Islet precursor cell (in vitro differentiated cells): ENCODE measurements at regions not wholly inside any gene's neighbourhood (a gene's known extent, or its start where the extent isn't known, plus 50 kb on each side); places are given as distances from the start of the nearest gene placed in this dataset.
"Not testable (repeated sequence)": the region's sequence is repeated elsewhere in the genome, so short reads cannot be mapped to it uniquely, and the experiment has no call there.

Experiments
- DNase-seq: peaks from one replicate; pipeline ENCODE4 v3.0.0-alpha.2; 2018

- no peak for DNase-seq
These were observed 318.1 kb downstream of the HHIPL2 start for GRCh38 chr1:222229672-222230312.

- no peak for DNase-seq
These were observed 322.6 kb downstream of the HHIPL2 start for GRCh38 chr1:222225316-222225691.

- DNase-seq: no peak
These were observed 323.1 kb downstream of the HHIPL2 start for GRCh38 chr1:222224636-222225315.

DNA sequence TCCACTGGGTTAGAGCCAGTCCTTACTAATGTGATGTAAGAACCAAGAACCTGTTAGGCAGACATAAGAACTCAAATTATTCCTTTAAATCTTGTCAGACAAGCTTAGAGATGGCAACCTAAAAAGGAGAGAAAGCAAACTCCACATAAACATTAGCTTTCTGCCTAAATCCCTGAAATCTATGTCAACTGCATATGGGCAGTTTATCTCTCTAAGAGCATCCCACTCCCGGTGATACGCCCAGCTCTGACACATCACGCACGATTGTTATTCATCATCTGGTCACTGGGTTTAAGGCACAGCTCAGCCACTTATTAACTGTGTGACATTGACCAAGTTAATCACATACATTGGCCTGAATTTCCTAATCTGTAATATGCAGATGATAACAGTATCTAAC lies 323.7 kb downstream of the HHIPL2 start:
- DNase-seq: no peak

GRCh38 chr1:222223010-222223409 lies 324.9 kb downstream of the HHIPL2 start:
- no peak for DNase-seq

DNA sequence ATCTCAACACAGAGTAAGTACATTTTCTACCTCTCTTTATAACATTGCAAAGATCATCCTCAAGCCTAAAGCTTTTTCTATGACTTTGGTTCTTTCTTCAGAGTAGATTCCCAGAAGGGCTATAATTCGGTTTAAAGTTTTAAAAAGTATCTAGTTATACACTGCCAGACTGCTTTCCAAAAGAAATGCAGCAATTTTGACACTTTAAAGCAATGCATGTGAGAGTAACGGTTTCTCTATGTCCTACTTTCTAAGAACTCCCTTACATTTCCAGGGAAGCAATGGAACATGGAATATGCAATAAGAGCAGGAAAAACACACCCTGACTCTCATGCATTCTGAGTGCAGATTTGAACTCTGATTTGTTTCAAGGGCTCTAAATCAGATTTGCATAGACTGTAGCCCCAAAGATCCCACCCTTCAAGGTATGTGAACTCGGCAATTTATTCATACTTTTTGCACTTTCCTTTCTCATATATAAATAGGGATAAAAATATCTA lies 331.6 kb downstream of the HHIPL2 start:
- no peak for DNase-seq

GRCh38 chr1:222210776-222211175 lies 337.1 kb downstream of the HHIPL2 start:
- DNase-seq: no peak

DNA sequence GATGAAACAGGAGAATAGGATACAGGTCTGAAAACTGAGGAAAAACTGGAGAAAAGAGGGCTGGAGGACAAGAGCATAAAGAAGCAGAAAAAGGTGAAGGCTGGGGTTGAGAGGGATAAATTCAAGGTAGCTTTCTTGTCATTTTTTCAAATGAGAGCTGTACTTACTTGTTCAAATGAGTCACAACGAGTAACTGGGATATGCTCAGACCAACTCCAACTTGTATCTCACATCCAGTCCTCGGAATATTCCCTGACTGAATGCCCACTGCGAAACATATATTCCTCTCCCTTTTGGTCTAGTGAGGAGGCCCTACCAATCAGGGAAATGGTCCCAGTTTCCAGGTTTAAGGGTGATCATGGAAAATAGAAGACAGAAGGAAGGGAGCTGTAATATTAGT lies 343.4 kb downstream of the HHIPL2 start:
- no peak for DNase-seq

GRCh38 chr1:222202831-222203230 lies 345.1 kb downstream of the HHIPL2 start:
- no peak for DNase-seq

- no peak for DNase-seq
These were observed 351.2 kb downstream of the HHIPL2 start for GRCh38 chr1:222196736-222197135.

DNA sequence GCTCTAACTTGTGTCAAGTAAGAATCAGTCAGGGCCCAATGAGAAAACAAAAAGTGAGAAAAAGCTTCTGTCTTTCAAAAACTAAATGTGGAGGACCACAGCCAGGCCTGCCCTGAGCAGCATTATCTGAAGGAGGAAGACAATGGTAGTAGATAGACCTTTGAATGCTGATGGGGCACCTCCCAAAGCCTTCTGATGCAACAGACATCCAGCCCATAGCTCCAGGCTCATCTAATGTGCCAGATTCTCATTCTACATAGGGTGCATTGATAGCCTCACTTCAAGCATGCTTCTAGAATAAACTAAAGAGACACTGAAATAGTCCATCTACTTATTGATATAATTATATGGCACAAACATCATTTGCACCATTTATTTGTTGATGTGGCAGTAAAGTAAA lies 351.6 kb downstream of the HHIPL2 start:
- DNase-seq: no peak

- DNase-seq: no peak
These were observed 352.0 kb downstream of the HHIPL2 start for GRCh38 chr1:222195857-222196256.

- no peak for DNase-seq
These were observed 358.7 kb downstream of the HHIPL2 start for GRCh38 chr1:222189218-222189617.

- no peak for DNase-seq
These were observed 360.2 kb downstream of the HHIPL2 start for GRCh38 chr1:222187566-222188332.

DNA sequence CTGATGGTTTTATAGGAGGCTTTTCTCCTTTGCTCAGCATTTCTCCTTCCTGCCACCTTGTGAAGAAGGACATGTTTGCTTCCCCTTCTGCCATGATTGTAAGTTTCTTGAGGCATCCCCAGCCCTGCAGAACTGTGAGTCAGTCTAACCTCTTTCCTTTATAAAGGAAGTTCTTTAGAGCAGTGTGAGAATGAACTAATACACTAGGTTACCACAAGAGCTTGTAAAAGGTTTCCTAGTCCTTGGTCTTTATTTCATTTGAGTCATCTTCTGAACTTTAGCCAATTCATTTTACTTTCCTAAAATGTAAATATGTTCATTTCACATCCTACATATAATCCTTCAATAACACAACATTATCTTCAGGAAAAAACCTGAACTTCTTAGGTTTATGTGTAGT lies 365.3 kb downstream of the HHIPL2 start:
- no peak for DNase-seq

DNA sequence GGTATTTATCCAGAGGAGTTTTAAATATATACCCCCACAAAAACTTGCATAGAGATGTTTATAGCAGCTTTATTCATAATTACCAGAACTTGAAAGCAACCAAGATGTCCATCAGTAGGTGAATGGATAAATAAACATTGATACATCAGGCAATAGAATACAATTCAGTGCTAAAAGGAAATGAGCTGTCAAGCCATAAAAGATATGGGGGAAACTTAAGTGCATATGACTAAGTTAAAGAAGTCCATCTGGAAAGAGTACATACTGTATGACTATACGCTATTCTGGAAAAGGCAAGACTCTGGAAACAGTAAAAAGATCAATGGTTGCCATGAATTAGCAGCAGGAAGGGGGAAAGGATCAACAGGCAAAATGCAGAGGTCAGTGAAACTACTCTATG lies 366.7 kb downstream of the HHIPL2 start:
- no peak for DNase-seq

DNA sequence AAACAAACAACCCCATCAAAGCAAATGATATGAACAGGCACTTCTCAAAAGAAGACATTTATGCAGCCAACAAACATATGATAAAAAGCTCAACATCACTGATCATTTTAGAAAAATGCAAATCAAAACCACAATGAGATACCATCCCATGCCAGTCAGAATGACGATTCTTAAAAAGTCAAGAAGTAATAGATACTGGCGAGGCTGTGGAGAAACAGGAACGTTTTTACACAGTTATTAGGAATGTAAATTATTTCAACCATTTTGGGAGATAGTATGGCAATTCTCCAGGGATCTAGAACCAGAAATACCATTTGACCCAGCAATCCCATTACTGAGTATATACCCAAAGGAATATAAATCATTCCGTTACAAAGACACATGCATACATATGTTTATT lies 370.4 kb downstream of the HHIPL2 start:
- not testable (repeated sequence) for DNase-seq

GRCh38 chr1:222171005-222171404 lies 376.9 kb downstream of the HHIPL2 start:
- no peak for DNase-seq

GRCh38 chr1:222168621-222169020 lies 379.3 kb downstream of the HHIPL2 start:
- DNase-seq: no peak

- no peak for DNase-seq
These were observed 380.0 kb downstream of the HHIPL2 start for GRCh38 chr1:222167896-222168295.

DNA sequence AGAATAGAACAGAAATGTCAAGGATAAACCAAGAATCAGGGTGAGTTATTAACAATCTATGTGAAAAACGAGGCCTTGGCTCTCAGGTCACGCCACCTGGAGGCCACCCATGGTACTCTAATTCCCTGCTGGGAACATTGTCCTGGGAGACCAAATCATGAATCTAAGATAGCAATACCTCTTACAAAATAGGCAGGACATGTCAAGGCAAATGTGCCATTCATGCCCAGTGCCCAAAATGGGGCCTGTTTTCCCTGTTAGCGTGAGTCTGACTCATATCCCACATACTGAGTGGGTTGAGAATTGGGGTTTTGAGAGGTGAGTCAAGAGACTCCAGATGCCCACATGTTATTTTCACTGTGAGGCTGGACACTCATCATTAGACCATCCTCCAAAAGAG lies 380.8 kb downstream of the HHIPL2 start:
- DNase-seq: peak; percentile 67

GRCh38 chr1:222165629-222166028 lies 382.3 kb downstream of the HHIPL2 start:
- no peak for DNase-seq

DNA sequence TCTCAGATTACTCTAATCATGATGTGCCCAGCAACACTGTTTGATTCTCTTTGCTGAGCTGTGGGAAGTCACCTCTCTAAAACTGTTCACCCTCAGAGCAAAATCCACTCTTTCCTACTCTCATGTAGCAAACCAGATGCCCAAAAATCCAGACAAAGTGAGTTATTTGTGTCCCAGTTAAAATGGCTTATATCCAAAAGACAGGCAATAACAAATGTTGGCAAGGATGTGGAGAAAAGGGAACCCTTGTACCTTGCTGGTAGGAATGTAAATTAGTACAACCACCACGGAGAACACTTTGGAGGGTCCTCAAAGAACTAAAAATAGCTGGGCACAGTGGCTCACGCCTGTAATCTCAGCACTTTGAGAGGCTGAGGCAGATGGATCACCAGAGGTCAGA lies 384.0 kb downstream of the HHIPL2 start:
- no peak for DNase-seq

DNA sequence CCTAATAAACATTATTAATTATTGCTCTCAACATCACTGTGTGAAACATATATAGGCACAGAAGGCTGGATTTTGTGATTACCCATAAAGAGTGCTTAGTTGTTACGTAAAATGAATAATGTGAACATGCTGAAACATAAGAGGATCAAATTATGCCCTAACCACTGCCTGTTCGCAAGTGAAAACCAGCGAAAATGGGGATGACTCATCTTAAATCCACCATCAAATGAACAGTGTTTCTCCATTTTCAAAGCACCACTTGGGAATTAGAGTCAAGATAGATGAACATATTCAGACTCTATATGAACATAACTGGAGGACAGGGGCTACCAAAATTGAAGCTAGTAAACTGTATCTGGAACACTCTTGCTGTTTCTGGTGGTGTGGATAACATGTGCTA lies 386.2 kb downstream of the HHIPL2 start:
- DNase-seq: no peak
